ENCODE measurements at regions not wholly inside any gene's neighbourhood (a gene's known extent, or its start where the extent isn't known, plus 50 kb on each side); places are given as distances from the start of the nearest gene placed in this dataset.

GRCh38 chr18:78221496-78221895, 758.1 kb upstream of the SALL3 start:
- TF ChIP-seq ZNF274 (IDR thresholded peaks at IDR 0.05; ENCODE audit: low read depth, low read length) (no peak), SUZ12 (IDR thresholded peaks at IDR 0.05; ENCODE audit: extremely low read depth, insufficient read depth, insufficient read length) (no peak), YY1 (IDR thresholded peaks at IDR 0.05; ENCODE audit: insufficient read depth, insufficient read length) (no peak)
